Mucosa of stomach (tissue), 1 donor: ENCODE measurements at regions not wholly inside any gene's neighbourhood (a gene's known extent, or its start where the extent isn't known, plus 50 kb on each side); places are given as distances from the start of the nearest gene placed in this dataset.

Experiments
- H3K27me3 ChIP-seq: one replicate; pipeline ENCODE4 v1.7.0; 2013; ENCODE audit warnings: mild to moderate bottlenecking, low read length; ENCODE audit not compliant: control insufficient read depth, insufficient read depth
- H3K36me3 ChIP-seq: one replicate; pipeline ENCODE4 v1.7.0; 2013; ENCODE audit warnings: low read length; ENCODE audit not compliant: control insufficient read depth, insufficient read depth
- H3K4me1 ChIP-seq: one replicate; pipeline ENCODE4 v1.7.0; 2013; ENCODE audit warnings: mild to moderate bottlenecking, low read length; ENCODE audit not compliant: control insufficient read depth, insufficient read depth
- H3K4me3 ChIP-seq: one replicate; pipeline ENCODE4 v1.7.0; 2013; ENCODE audit warnings: low read length
- H3K9ac ChIP-seq: one replicate; pipeline ENCODE4 v1.7.0; 2013; ENCODE audit warnings: mild to moderate bottlenecking, low read length, moderate library complexity
- H3K9me3 ChIP-seq: one replicate; pipeline ENCODE4 v1.7.0; 2013; ENCODE audit warnings: mild to moderate bottlenecking, low read length, moderate library complexity; ENCODE audit not compliant: control insufficient read depth
- donor health status: Pancreatic carcinoma.

DNA sequence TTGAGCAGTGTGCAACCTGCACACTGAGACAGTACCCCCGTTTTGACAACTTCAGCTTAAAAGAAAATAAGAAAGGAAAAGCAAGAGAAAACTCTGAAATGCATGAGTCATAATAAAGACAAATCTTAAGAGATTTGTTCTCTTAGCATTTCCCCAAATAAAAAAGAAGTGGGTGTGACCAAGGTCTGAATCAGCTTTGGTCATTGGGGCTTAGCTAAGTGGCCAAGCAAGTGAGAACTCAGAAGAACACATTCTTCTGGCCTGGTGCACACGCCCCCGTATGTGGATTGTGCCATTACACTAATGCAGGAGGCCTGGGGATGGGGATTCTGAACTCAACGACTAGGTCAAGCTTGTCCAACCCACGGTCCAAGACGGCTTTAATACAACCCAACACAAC is 56.9 kb upstream of the PDZRN3 start:
- Histone ChIP-seq H3K9me3 (no peaks in the 10 kb centered on the region), H3K4me3 (no peak overlapping the region), H3K27me3 (no peaks in the 10 kb centered on the region), H3K36me3 (no peaks in the 10 kb centered on the region), H3K4me1 (peaks cover 3% of the 10 kb centered on the region), H3K9ac (no peak overlapping the region)

DNA sequence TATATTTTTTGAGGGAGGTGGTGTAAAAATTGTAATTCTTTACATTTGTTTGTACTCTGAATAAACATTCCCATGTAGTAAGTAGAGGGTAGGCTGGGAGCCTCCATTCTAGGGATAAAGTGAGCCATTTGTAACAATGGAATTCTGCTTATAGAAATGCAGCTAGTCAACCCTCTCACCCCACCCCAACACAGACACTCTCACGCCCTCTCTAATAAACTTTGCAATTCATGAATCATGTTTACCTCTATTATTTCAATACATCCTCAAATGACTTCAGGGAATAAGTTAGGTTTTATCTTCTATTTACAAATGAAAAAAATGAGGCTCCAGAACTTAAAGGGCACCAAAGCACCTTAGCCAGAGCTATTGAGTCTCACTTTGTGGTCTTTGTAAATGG is 56.5 kb upstream of the PDZRN3 start:
- peaks cover 3% of the 10 kb centered on the region for H3K4me1 ChIP-seq
- H3K36me3 ChIP-seq: no peaks in the 10 kb centered on the region
- no peaks in the 10 kb centered on the region for H3K27me3 ChIP-seq
- H3K4me3 ChIP-seq: no peak overlapping the region
- no peak overlapping the region for H3K9ac ChIP-seq
- H3K9me3 ChIP-seq: no peaks in the 10 kb centered on the region

DNA sequence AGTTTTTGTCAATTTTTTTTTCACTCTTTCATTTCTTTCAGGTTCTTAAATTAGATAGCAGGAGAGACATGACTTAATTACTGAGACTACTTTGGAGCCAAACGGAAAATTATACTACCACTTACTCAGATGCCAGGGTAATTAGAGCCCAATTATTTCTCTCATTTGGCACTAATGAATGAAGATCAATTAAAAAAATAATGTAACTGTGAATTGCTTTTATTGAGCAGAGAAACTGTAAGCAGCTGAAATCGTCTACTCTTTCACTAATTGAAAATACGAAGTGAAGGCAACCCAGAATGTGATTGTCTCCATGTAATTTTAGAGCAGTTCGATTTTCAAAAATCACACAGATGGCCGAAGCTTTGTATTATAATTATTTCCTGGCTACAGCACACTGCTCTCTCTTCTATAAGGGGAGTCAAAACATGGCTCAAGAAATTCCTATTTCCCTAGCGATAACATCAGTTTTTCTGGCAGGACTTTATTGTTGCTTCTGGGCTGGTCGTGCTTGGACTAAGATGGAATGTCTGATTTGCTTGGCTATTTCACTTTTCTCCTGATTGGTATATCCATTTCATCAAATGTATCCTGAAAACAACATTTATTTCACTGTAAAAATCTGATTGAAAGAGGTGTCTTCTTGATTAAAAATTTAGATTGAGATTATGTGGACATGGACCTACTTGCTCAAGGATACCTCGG is 55.8 kb upstream of the PDZRN3 start:
- peaks cover 3% of the 10 kb centered on the region for H3K4me1 ChIP-seq
- H3K27me3 ChIP-seq: no peaks in the 10 kb centered on the region
- no peaks in the 10 kb centered on the region for H3K9me3 ChIP-seq
- H3K36me3 ChIP-seq: no peaks in the 10 kb centered on the region
- H3K4me3 ChIP-seq: no peak overlapping the region
- H3K9ac ChIP-seq: no peak overlapping the region

DNA sequence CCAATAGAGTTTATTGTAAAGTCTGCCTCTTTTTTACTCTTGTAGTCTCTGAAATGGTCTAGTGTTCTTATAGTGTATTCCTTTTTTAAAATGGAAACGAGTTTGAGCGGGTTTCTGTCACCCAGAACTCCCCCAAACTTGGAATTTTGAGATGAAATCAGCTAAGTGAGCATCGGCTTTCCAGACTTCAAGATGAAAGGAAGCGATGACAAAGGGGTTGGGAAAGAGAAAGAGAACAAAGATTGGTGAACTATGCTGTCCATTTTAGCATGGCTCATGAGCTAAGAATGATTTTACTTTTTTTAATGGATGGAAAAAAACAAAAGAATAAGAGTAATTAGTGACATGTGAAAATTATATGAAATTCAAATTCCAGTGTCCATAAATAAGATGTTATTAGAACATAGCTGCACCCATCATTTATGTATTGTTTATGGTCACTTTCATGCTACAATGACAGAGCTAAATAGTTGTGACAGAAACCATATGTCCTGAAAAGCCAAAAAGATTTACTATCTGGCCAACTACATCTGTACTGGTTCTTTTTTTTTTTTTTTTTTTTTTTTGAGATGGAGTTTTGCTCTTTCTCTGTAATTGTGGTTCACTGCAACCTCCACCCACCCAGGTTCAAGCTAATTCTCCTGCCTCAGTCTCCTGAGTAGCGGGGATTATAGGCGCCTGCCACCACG is 52.7 kb upstream of the PDZRN3 start:
- Histone ChIP-seq H3K4me3 (no peak overlapping the region), H3K27me3 (no peaks in the 10 kb centered on the region), H3K9me3 (no peaks in the 10 kb centered on the region), H3K9ac (no peak overlapping the region), H3K4me1 (peaks cover 1% of the 10 kb centered on the region), H3K36me3 (no peaks in the 10 kb centered on the region)
